NCI-H1436 (cell line): ENCODE measurements at regions not wholly inside any gene's neighbourhood (a gene's known extent, or its start where the extent isn't known, plus 50 kb on each side); places are given as distances from the start of the nearest gene placed in this dataset.

Experiments
- DNase-seq: peaks from one replicate; lab custom pipeline; 2025; lab: John Stamatoyannopoulos, UW

DNA sequence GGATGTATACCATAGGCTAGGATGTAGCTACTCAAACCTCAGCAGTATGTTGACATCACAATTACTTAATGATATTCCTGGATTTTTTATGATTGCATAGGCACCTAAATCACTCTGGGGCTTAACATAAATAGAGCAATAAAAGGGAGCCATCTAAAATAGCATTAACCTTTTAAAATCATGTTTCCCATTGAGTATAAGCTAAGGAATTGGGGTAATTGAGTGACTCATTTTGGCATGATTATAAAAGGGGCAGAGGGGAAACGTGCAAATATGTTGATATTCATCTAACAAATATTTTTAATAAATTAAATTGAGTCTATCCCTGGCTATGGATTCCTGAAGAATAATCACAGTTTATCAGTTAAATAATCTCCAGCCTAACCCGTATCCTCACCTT, 74.0 kb upstream of the ADGRF1 start:
- DNase-seq: no peak

DNA sequence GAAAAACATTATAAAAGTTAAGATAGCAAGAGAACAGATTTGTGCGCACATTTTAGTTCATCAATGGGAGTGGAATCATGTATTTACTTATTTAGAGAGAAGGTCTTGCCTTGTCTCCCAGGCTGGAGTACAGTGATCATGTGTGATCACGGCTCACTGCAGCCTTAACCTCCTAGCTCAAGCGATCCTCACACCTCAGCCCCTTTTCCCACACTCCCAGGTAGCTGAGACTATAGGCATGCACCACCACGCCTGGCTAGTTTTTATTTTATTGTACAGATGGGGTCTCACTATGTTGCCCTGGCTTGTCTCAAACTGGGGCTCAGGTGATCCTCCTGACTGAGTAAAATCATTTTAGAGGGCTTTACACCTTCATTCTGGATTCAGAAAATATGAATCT, 72.3 kb upstream of the ADGRF1 start:
- no peak for DNase-seq

DNA sequence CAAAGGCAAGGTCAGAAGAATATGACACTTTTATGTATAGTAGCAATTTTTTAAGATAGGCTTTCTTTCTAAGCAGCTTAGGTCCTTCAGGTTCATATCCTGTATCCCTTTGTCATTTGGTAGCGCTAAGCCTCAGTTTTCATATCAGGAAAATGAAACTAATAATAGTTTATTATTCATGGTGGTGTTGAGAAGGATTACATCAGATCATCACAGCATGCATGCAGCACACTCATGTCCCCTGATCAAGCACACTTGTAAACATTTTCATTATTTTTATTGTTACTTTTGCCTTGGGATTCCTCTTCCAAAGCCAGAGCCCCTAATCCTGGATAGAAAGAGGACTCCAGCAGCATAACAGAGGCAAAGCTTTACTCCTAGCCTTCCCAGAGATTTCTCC, 70.2 kb upstream of the ADGRF1 start:
- no peak for DNase-seq

GRCh38 chr6:47111685-47112084, 69.6 kb upstream of the ADGRF1 start:
- no peak for DNase-seq

DNA sequence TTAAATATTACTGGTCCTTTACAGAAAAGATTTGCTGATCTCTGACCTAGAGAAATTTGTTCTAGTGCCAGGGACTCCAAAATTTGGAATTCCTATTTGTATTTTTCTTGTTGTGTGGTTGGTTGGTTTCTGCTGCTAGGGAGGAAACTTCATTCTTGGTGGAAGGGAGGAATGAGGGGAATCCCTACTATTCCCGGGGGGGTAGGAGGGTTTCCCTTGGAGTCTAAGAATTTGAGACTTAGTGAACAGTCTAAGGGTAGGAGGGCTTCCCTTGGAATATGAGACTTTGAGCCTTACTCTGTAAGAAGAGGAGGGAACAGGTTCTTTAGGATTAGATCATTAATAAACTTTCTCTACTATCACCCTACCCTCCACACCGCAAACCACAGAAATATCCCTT, 67.1 kb upstream of the ADGRF1 start:
- no peak for DNase-seq

GRCh38 chr6:47106721-47107197, 64.6 kb upstream of the ADGRF1 start:
- DNase-seq: no peak

DNA sequence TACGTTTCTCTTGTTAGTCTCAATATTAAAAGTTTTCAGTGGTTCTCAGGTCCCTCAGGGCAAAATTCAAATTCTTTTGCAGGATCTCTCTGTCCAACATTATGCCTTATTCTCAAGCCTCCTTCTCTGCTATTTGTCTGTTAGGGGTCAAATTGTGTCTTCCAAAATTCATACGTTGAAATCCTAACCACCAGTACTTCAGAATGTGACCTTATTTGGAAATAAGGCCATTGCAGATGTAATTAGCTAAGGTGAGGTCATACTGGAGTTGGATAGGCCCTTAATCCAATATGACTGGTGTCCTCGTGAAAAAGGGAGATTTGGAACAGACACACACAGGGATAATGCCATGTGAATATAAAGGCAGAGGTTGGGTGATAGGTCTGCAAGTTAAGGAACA, 64.1 kb upstream of the ADGRF1 start:
- no peak for DNase-seq

DNA sequence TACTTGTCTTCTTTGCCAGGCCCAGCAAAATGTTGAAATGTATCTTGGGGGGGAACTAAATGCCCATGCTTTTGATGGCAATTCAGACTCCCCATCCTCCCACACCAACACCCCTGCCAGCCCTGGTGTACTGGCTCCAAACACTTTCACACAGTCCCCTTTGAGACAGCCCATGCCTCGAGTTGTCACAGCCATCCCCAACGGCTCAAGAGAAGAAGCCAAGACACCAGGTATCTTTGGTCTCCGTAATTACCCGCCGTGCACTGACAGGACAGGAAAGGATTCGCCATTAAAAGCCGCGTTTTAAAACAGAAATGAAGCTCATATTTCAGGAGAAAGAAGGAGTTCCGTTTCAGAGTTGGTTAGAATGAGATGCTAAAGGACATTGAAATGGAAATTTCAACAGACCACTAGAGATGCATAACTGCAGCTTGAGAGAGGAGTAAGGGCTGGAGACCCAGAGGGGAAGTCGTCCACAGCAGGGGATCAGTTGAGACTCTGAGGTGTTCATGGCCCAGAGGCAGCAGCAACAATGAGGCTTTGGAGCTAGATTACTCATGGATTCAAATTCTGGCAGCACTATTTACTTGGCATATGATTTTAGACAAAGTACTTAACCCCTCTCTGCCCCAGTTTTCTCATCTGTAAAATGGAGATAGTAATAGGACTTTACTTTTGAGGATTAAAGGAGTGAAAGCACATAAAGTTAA, 63.5 kb upstream of the ADGRF1 start:
- DNase-seq: no peak

- DNase-seq: no peak
Measured at GRCh38 chr6:47103931-47104330, 61.8 kb upstream of the ADGRF1 start.

- no peak for DNase-seq
Measured at GRCh38 chr6:47102331-47102730, 60.2 kb upstream of the ADGRF1 start.

DNA sequence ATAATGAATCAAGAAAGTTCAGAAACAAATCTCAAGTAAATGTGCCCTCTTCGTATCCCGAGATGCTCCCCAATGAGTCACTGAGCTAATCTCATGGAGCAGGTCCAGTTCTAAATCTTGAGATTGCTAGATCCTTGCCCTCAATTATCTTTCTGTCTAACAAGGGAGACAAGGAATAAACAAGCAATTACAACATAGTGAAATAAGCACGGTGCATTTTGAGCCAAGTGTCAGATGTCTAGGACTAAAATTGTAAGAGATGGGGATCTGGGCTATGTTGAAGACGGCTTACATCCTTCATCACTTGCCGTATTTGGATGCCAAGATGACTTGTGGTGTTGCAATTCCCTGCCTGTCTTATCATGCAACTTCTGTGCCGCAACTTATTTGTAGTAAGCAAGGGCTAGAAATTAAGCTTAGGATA, 56.5 kb upstream of the ADGRF1 start:
- no peak for DNase-seq

- peak; percentile 58 for DNase-seq
Measured at GRCh38 chr6:47097092-47097945, 55.2 kb upstream of the ADGRF1 start.

DNA sequence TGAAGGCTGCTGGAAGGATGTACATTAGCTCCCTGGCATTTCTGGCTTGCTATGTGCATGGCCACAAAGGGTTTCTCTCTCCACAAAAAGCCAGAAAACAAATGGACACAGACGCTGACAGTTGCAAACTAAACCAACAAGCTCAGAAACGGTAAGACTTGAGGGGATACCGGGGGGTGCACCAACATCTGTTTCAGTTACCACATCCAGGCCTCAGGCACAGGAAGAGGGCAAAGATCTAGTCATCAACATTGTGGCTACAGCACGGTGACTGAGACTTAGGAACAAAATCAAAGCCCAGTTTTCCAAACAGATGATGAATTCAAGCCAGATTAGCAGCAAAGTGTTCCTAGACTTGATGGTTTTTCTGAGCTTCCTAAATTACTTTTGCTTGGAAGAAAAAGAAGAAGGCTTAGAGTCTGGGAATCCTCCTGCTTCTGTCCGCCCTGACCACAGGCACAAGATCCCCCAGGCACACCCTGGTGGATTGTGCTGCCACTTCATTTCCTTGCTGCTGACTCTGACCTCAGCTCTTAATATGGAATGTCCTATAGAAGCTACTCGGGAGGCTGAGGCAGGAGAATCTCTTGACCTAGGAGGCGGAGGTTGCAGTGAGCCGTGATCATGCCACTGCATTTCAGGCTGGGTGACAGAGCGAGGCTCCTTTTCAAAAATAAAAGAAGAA, 54.2 kb upstream of the ADGRF1 start:
- DNase-seq: no peak

GRCh38 chr6:47094241-47094925, 52.3 kb upstream of the ADGRF1 start:
- DNase-seq: no peak

DNA sequence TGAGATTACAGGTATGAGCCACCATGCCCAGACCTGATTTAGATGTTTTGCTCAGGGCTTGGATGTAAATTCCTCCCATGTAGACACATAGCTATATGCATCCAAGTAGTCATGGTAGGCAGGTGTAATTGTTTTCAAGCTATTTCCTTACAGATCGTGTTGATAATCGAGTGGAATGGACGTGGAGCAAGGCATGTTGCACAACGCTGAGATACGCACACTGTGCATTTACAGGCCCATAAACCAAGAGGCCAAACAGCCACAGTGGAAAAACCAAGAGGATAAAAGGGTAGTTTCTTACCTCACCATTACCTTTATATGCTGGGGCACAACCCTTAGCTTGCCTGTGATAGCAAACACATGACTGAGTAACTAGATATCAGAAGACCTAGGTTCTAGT, 51.0 kb upstream of the ADGRF1 start:
- no peak for DNase-seq

GRCh38 chr6:47091886-47092668, 49.9 kb upstream of the ADGRF1 start:
- no peak for DNase-seq
